ENCODE measurements at regions not wholly inside any gene's neighbourhood (a gene's known extent, or its start where the extent isn't known, plus 50 kb on each side); places are given as distances from the start of the nearest gene placed in this dataset.

- no peak for TF ChIP-seq CTCF (IDR thresholded peaks at IDR 0.05)
- no peaks in the 10 kb centered on the region for H3K9me3 Mint-ChIP-seq
- H3K4me1 Mint-ChIP-seq (ENCODE audit: low read depth), result no peaks in the 10 kb centered on the region
- H3K27me3 Mint-ChIP-seq (ENCODE audit: insufficient read depth), result peaks cover 7% of the 10 kb centered on the region
- no peaks in the 10 kb centered on the region for H3K36me3 Mint-ChIP-seq (ENCODE audit: low read depth)
- no peak overlapping the region for H3K4me3 Mint-ChIP-seq
- no peak for DNase-seq
- no peak overlapping the region for H3K27ac Mint-ChIP-seq
Measured at GRCh38 chr6:156175971-156176421, 601.2 kb upstream of the ARID1B start.

- no peak for DNase-seq
Measured at GRCh38 chr6:156175433-156175832, 601.7 kb upstream of the ARID1B start.

GRCh38 chr6:156174031-156174890 lies 602.9 kb upstream of the ARID1B start:
- DNase-seq, result no peak
- Mint-ChIP-seq H3K36me3 (ENCODE audit: low read depth) (no peaks in the 10 kb centered on the region), H3K27me3 (ENCODE audit: insufficient read depth) (peaks cover 5% of the 10 kb centered on the region), H3K27ac (no peak overlapping the region), H3K4me1 (ENCODE audit: low read depth) (no peaks in the 10 kb centered on the region), H3K4me3 (no peak overlapping the region), H3K9me3 (no peaks in the 10 kb centered on the region)
- no peak for TF ChIP-seq CTCF (IDR thresholded peaks at IDR 0.05)

More at GRCh38 chr6:156175433-156175832, 601.7 kb upstream of the ARID1B start:
- H3K9me3 Mint-ChIP-seq, result no peaks in the 10 kb centered on the region
- TF ChIP-seq CTCF (IDR thresholded peaks at IDR 0.05), result no peak
- H3K36me3 Mint-ChIP-seq (ENCODE audit: low read depth), result no peaks in the 10 kb centered on the region
- H3K27ac Mint-ChIP-seq, result no peak overlapping the region
- no peaks in the 10 kb centered on the region for H3K4me1 Mint-ChIP-seq (ENCODE audit: low read depth)
- peaks cover 7% of the 10 kb centered on the region for H3K27me3 Mint-ChIP-seq (ENCODE audit: insufficient read depth)
- no peak overlapping the region for H3K4me3 Mint-ChIP-seq

- peaks cover 25% of the 10 kb centered on the region for H3K4me1 Mint-ChIP-seq (ENCODE audit: low read depth)
- H3K27ac Mint-ChIP-seq, result no peak overlapping the region
- H3K36me3 Mint-ChIP-seq (ENCODE audit: low read depth), result no peaks in the 10 kb centered on the region
- no peaks in the 10 kb centered on the region for H3K9me3 Mint-ChIP-seq
- H3K4me3 Mint-ChIP-seq, result no peak overlapping the region
- DNase-seq, result no peak
- TF ChIP-seq CTCF (IDR thresholded peaks at IDR 0.05), result no peak
- peaks cover 7% of the 10 kb centered on the region for H3K27me3 Mint-ChIP-seq (ENCODE audit: insufficient read depth)
Measured at GRCh38 chr6:156169371-156169770, 607.8 kb upstream of the ARID1B start.

GRCh38 chr6:156167625-156168071 lies 609.5 kb upstream of the ARID1B start:
- H3K36me3 Mint-ChIP-seq (ENCODE audit: low read depth), result no peaks in the 10 kb centered on the region
- no peak for DNase-seq
- H3K4me1 Mint-ChIP-seq (ENCODE audit: low read depth), result peaks cover 25% of the 10 kb centered on the region
- H3K27me3 Mint-ChIP-seq (ENCODE audit: insufficient read depth), result peaks cover 7% of the 10 kb centered on the region
- peak overlapping the region; percentile 57 for H3K27ac Mint-ChIP-seq
- no peak for TF ChIP-seq CTCF (IDR thresholded peaks at IDR 0.05)
- peak overlapping the region; percentile 84 for H3K4me3 Mint-ChIP-seq
- H3K9me3 Mint-ChIP-seq, result no peaks in the 10 kb centered on the region

All from HFFc6 (cell line).